Suprapubic skin (tissue), 3 donors: ENCODE measurements at regions not wholly inside any gene's neighbourhood (a gene's known extent, or its start where the extent isn't known, plus 50 kb on each side); places are given as distances from the start of the nearest gene placed in this dataset.

ENCODE experiments used
- EP300 ChIP-seq: sonication (generic); formaldehyde crosslinking; IDR thresholded peaks from one replicate; pipeline ENCODE4 v1.6.1; 2017; ENCODE audit warnings: antibody characterized with exemption
- POLR2A ChIP-seq, 2 donors: fragments of 450-650 bp; IDR thresholded peaks; one replicate each; pipeline ENCODE4 v1.6.1; 2017; ENCODE audit warnings: antibody characterized with exemption in 2 of 2, mild to moderate bottlenecking in 2 of 2, moderate library complexity in 2 of 2
- TF ChIP-seq, protein P1 (sequence below), 2 donors: fragments of 200-600 bp in 1 of 2; fragments of 450-650 bp in 1 of 2; sonication (generic) in 1 of 2; IDR thresholded peaks; one replicate each; pipeline ENCODE4 v1.5.1; 2016 to 2019; ENCODE audit warnings: antibody characterized with exemption in 2 of 2, mild to moderate bottlenecking in 1 of 2, moderate library complexity in 1 of 2

- TF ChIP-seq POLR2A (IDR thresholded peaks at IDR 0.05) (no peak), EP300 (no peak)
- TF ChIP-seq, protein P1, sequence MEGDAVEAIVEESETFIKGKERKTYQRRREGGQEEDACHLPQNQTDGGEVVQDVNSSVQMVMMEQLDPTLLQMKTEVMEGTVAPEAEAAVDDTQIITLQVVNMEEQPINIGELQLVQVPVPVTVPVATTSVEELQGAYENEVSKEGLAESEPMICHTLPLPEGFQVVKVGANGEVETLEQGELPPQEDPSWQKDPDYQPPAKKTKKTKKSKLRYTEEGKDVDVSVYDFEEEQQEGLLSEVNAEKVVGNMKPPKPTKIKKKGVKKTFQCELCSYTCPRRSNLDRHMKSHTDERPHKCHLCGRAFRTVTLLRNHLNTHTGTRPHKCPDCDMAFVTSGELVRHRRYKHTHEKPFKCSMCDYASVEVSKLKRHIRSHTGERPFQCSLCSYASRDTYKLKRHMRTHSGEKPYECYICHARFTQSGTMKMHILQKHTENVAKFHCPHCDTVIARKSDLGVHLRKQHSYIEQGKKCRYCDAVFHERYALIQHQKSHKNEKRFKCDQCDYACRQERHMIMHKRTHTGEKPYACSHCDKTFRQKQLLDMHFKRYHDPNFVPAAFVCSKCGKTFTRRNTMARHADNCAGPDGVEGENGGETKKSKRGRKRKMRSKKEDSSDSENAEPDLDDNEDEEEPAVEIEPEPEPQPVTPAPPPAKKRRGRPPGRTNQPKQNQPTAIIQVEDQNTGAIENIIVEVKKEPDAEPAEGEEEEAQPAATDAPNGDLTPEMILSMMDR (IDR thresholded peaks at IDR 0.05): no peak
Measured at GRCh38 chr12:108021949-108022522, 107.1 kb upstream of the WSCD2 start.
